ENCODE measurements at regions not wholly inside any gene's neighbourhood (a gene's known extent, or its start where the extent isn't known, plus 50 kb on each side); places are given as distances from the start of the nearest gene placed in this dataset.

GRCh38 chr3:187618722-187619121 is 51.5 kb downstream of the SST start:
- no peak for DNase-seq (ENCODE audit: low read depth in 2 of 2)

DNA sequence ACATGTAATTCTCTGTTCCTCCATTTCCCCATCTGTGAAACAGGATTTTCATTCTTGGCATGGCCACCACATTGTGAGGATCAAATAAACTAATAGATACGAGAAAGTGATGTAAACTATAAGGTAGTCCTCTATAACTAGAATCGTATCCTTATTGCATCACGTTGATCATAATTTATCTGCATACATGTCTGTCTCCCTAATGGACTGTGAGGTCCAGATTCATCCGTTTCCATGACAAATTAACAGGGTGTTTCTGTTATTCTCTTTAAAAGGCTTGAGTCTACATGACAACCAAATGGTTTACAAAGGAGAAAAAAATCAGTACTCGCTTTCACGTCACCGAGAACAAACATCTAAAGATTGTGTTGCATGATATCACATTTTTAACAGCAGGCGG is 53.0 kb downstream of the SST start:
- no peak for DNase-seq (ENCODE audit: low read depth in 2 of 2)

DNA sequence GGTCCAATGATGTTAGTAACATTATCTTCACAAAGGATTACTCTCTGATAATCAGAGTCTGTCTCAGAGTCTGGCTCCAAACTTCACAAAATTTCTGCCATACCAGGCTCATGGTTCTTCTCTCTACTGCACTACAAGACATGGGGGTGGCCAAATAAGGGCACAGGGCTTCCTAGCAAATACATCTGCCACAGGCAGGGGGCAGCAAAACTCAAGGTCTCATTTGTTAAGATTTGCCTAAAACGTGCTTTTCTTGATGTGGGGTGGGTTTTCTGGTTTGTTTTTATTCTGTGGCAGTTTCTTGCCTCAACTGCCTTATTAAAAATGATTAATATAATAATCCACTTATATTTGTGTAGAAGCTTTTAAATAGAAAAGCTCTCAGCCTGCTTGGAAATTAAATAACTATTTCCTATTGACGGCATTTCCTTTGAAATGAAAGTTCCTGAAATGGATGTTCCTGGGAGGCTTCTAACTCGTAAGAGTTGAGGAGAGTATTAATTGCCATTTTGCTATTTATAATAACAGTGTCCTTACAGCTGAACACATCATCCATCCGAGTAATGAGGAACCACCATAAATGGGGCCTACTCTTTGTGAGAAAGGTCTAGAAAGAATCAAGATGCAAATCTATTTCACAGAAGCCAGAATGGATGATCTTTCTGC is 53.8 kb downstream of the SST start:
- DNase-seq (ENCODE audit: low read depth in 2 of 2) = peak in 1 of 2 experiments; percentile 52

DNA sequence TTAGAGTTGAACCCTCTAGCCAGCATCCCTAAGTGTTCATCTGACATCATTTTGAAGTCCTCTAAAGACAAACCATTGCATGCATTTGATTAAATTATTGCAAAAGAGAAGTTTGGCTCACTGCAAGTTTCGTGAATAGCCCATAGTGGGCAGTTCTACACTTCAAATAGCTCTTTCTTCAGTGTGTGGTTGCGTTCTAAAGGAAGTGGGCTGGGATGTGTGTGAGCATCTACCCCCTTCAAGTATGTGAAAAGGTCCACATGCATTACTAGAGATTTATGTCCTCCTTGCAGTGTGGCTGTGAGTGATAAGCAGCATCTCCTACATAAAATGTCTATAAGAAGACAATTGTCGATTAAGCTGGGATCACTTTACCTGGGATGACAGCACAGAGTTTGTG is 54.6 kb downstream of the SST start:
- no peak for DNase-seq (ENCODE audit: low read depth in 2 of 2)

DNA sequence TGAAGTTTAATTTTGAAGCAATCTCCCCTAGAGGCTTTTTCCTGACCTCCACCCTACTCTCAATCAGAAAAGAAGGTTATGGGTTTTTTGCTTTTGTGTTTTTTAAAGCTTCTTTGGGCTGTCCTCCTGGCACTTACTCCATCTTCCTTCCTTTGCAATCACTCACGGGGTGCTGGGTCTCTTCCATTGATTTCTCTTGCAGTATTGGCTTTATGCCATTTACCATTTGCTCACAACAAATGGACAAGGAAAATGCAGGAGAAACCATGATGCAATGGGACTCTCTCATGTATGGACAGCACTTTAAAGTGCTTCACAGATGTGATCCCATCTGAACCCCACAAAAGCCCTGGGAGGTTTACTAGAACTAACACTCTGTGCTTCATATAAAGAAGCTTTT is 57.5 kb downstream of the SST start:
- DNase-seq (ENCODE audit: low read depth in 2 of 2) = no peak

DNA sequence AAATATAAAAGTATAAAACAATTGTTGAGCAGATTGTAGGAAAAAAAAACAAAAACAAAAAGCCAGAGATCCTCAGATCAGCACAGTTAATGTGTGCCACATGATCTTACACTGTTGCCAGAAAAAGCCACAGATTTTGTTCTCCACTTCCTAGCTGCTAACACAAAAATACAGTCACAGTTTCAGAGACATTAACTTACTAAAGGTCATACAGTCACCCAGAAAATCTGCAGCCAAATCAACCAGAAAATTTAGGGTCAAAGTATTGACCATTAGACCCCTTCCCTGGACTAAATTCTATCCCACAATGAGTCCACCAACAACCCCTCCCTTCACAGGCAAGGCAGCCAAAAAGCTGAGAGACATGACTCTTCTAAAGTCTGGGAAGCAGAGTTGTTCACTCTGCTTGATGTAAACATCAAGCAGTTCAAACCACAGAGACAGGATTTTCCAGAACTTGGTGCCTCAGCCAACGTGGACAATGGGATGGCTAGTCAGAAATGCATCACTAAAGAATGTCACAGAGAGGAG is 59.1 kb downstream of the SST start:
- no peak for DNase-seq (ENCODE audit: low read depth in 2 of 2)

GRCh38 chr3:187594272-187594671 is 75.9 kb downstream of the SST start:
- DNase-seq (ENCODE audit: low read depth in 2 of 2) = no peak

- DNase-seq (ENCODE audit: low read depth in 2 of 2) = no peak
Observed at GRCh38 chr3:187593451-187593850, 76.7 kb downstream of the SST start.

GRCh38 chr3:187590861-187591576 is 79.2 kb downstream of the SST start:
- DNase-seq (ENCODE audit: low read depth in 2 of 2) = no peak

GRCh38 chr3:187587076-187587475 is 83.1 kb downstream of the SST start:
- no peak for DNase-seq (ENCODE audit: low read depth in 2 of 2)

DNA sequence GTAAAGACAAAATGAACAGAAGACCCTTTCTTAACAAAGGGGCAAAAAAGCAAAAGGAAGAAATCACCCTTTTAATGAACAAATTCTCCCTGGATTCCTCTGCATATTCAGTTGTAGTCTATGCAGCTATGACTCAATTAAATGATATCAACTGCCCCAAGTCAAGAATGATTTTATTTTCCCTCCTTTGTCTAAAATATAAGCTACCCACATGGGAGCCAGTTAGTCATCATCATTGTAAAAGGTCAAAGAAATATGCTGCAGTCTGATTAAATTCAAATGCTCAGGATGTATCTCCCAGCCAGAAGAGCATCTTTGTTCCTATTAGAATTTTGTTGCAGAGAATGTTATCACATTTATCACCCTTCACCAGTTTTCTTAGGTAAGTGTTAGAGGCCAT is 84.0 kb downstream of the SST start:
- DNase-seq (ENCODE audit: low read depth in 2 of 2) = no peak

- no peak for DNase-seq (ENCODE audit: low read depth in 2 of 2)
Observed at GRCh38 chr3:187572441-187572840, 97.8 kb downstream of the SST start.

DNA sequence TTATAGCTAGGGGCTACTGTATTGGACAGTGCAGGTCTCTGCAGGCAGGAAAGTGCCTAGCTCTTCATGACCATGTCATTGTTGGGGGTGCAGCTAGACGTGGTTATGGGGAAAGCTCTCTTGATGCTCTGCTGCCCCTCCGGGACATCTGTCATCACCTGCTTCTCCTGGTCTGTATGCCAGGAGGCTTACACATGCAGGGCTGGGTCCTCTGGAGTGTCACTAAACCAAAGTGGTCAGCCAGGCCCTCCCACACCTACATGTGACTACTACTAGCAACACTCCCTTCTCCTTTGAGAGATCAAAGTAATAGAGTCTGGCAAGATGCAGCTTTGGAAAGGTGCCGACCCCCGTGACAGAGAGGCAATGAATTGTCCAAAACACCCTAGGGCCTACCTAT is 98.5 kb downstream of the SST start:
- no peak for DNase-seq (ENCODE audit: low read depth in 2 of 2)

GRCh38 chr3:187570776-187571175 is 99.4 kb downstream of the SST start:
- no peak for DNase-seq (ENCODE audit: low read depth in 2 of 2)

- no peak for DNase-seq (ENCODE audit: low read depth in 2 of 2)
Observed at GRCh38 chr3:187568171-187568570, 102.0 kb downstream of the SST start.

- DNase-seq (ENCODE audit: low read depth in 2 of 2) = no peak
Observed at GRCh38 chr3:187567661-187568121, 102.5 kb downstream of the SST start.

GRCh38 chr3:187567021-187567420 is 103.2 kb downstream of the SST start:
- no peak for DNase-seq (ENCODE audit: low read depth in 2 of 2)

DNA sequence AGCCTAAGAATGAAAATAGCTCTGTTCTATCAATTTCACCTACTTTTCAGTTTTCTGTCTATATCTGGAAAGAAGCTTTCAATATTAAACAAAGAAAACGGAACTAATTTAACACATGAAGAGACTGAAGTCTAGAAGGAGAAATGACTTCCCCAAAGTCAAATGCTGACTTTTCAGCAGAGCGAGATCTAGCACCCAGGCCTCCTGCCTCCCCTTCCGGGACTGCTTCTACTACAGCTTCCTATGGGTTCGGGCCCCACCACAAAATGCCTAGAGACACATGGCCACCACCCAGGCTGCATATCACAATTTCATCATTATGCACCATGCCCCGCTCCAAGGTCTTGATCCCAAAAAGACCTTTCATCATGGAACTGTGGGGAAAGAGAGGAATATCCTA is 104.5 kb downstream of the SST start:
- no peak for DNase-seq (ENCODE audit: low read depth in 2 of 2)

- no peak for DNase-seq (ENCODE audit: low read depth in 2 of 2)
Observed at GRCh38 chr3:187558990-187559389, 111.2 kb downstream of the SST start.

- no peak for DNase-seq (ENCODE audit: low read depth in 2 of 2)
Observed at GRCh38 chr3:187551416-187551815, 118.8 kb downstream of the SST start.

DNA sequence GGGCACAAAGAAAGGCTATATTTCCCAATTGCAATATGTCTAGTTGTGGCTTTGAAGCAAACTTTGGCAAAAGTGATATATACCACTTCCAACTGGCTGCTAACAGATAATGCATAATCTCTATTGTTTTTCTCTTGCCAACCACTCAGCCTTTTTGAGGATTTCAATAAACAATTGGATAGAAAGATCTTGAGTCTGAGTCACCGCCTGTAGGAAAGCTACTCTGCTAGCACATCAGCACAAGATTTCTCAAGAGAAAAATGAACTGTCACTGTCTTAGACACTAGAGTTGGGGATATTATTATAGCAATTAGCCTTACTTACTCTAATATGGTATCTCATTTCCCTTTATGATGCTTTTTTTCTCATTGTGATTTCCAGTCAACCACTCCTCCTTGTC is 119.7 kb downstream of the SST start:
- no peak for DNase-seq (ENCODE audit: low read depth in 2 of 2)

GRCh38 chr3:187545366-187545765 is 124.8 kb downstream of the SST start:
- DNase-seq (ENCODE audit: low read depth in 2 of 2) = no peak

DNA sequence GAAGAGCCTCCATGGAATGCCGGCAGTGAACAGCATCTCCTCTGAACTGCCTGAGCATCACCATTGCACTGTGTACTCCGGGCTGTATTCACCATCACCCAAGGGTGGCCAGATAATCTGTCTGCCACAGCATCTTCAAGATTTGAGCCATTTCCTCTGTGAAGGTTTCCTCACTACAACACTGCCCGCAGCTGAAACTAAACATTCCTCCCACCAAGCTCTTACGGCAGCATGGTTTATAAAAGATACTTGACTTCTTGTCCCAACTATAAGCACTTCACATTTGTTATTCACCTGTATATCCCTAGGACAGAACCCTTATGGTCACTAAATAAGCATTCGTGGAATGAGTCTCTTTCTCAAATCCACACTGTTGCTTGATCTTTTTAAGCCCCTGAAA is 125.9 kb downstream of the SST start:
- DNase-seq (ENCODE audit: low read depth in 2 of 2) = no peak

All from stimulated activated CD4-positive, alpha-beta T cell treated with anti-CD3 and anti-CD28 coated beads, Interleukin-12 subunit alpha, Interleukin-12 subunit beta, amount 100 ng/mL, for 24 hours (primary cell).